ENCODE measurements at regions not wholly inside any gene's neighbourhood (a gene's known extent, or its start where the extent isn't known, plus 50 kb on each side); places are given as distances from the start of the nearest gene placed in this dataset.

- no peaks in the 10 kb centered on the region for H3K36me3 ChIP-seq
- intact Hi-C loops (cut with DNase I): no loop called here
- TF ChIP-seq POLR2A (IDR thresholded peaks at IDR 0.05) (no peak), CTCF (IDR thresholded peaks at IDR 0.05) (no peak)
- no peaks in the 10 kb centered on the region for H3K4me1 ChIP-seq
- H3K27me3 ChIP-seq: no peaks in the 10 kb centered on the region
- no peak overlapping the region for H3K4me3 ChIP-seq (replicated peaks in 1 of 3)
- no peak for DNase-seq
- 64 to 70% methylated on average over 6 of the region's 6 CpGs for WGBS, 2 donors
- H3K27ac ChIP-seq: no peak overlapping the region
- no peaks in the 10 kb centered on the region for H3K9me3 ChIP-seq
Observed at GRCh38 chr6:150659046-150659763, 59.5 kb downstream of the PLEKHG1 start.

GRCh38 chr6:150661216-150662007 is 61.7 kb downstream of the PLEKHG1 start:
- Histone ChIP-seq H3K27me3 (no peaks in the 10 kb centered on the region), H3K4me3 (replicated peaks in 1 of 3) (no peak overlapping the region), H3K36me3 (no peaks in the 10 kb centered on the region), H3K9me3 (no peaks in the 10 kb centered on the region), H3K27ac (no peak overlapping the region), H3K4me1 (no peaks in the 10 kb centered on the region)
- WGBS, 2 donors: 94 to 95% methylated on average over 4 of the region's 4 CpGs
- intact Hi-C loops (cut with DNase I): no loop called here
- TF ChIP-seq CTCF (IDR thresholded peaks at IDR 0.05): no peak
- TF ChIP-seq POLR2A (IDR thresholded peaks at IDR 0.05): no peak
- DNase-seq: no peak

GRCh38 chr6:150662814-150663213 is 63.1 kb downstream of the PLEKHG1 start:
- H3K27me3 ChIP-seq: no peaks in the 10 kb centered on the region
- intact Hi-C loops (cut with DNase I): no loop called here
- H3K9me3 ChIP-seq: no peaks in the 10 kb centered on the region
- 76 to 82% methylated on average over 5 of the region's 5 CpGs for WGBS, 2 donors
- peaks cover 6 to 8% of the 10 kb centered on the region in 2 donors for H3K4me1 ChIP-seq
- no peak overlapping the region for H3K4me3 ChIP-seq (replicated peaks in 1 of 3)
- no peak overlapping the region for H3K27ac ChIP-seq
- H3K36me3 ChIP-seq: no peaks in the 10 kb centered on the region
- no peak for DNase-seq
- TF ChIP-seq POLR2A (IDR thresholded peaks at IDR 0.05) (no peak), CTCF (IDR thresholded peaks at IDR 0.05) (no peak)

- no peak for TF ChIP-seq POLR2A (IDR thresholded peaks at IDR 0.05)
- TF ChIP-seq CTCF (IDR thresholded peaks at IDR 0.05): no peak
- Histone ChIP-seq H3K4me1 (peaks cover 14 to 17% of the 10 kb centered on the region in 2 donors), H3K27me3 (no peaks in the 10 kb centered on the region), H3K27ac (no peak overlapping the region), H3K36me3 (no peaks in the 10 kb centered on the region), H3K9me3 (no peaks in the 10 kb centered on the region), H3K4me3 (replicated peaks in 1 of 3) (no peak overlapping the region)
- WGBS, 2 donors: 79 to 86% methylated on average over 3 of the region's 3 CpGs
- intact Hi-C loops (cut with DNase I): no loop called here
- peak in 1 of 2 donors; percentile 37 for DNase-seq
Observed at GRCh38 chr6:150664091-150664490, 64.4 kb downstream of the PLEKHG1 start.

GRCh38 chr6:150666071-150666470 is 66.4 kb downstream of the PLEKHG1 start:
- no peak for TF ChIP-seq POLR2A (IDR thresholded peaks at IDR 0.05)
- TF ChIP-seq CTCF (IDR thresholded peaks at IDR 0.05): no peak
- intact Hi-C loops (cut with DNase I): no loop called here
- WGBS, 2 donors: 80 to 81% methylated on average over 5 of the region's 5 CpGs
- no peaks in the 10 kb centered on the region for H3K36me3 ChIP-seq
- no peaks in the 10 kb centered on the region for H3K9me3 ChIP-seq
- H3K4me3 ChIP-seq (replicated peaks in 1 of 3): no peak overlapping the region
- H3K27me3 ChIP-seq: no peaks in the 10 kb centered on the region
- no peak for DNase-seq
- peaks cover 17 to 20% of the 10 kb centered on the region in 2 donors for H3K4me1 ChIP-seq
- H3K27ac ChIP-seq: peak overlapping the region in 1 of 3 donors; percentile 33
